GM11168 (cell line): ENCODE measurements at regions not wholly inside any gene's neighbourhood (a gene's known extent, or its start where the extent isn't known, plus 50 kb on each side); places are given as distances from the start of the nearest gene placed in this dataset.
"Not testable (repeated sequence)": the region's sequence is repeated elsewhere in the genome, so short reads cannot be mapped to it uniquely, and the experiment has no call there.

Experiments
- in situ Hi-C: fragments of 300-500 bp; cut with MboI; formaldehyde crosslinking; loops from one replicate; pipeline ENCODE4 v1.12.0; 2022; ENCODE audit warnings: low sequenced_read_pairs; ENCODE audit not compliant: unreplicated experiment

DNA sequence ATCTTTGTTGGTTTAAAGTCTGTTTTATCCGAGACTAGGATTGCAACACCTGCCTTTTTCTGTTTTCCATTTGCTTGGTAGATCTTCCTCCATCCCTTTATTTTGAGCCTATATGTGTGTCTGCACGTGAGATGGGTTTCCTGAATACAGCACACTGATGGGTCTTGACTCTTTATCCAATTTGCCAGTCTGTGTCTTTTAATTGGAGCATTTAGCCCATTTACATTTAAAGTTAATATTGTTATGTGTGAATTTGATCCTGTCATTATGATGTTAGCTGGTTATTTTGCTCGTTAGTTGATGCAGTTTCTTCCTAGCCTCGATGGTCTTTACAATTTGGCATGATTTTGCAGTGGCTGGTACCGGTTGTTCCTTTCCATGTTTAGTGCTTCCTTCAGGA lies 149.4 kb upstream of the MRPS22 start:
- in situ Hi-C loops = not testable (repeated sequence)

DNA sequence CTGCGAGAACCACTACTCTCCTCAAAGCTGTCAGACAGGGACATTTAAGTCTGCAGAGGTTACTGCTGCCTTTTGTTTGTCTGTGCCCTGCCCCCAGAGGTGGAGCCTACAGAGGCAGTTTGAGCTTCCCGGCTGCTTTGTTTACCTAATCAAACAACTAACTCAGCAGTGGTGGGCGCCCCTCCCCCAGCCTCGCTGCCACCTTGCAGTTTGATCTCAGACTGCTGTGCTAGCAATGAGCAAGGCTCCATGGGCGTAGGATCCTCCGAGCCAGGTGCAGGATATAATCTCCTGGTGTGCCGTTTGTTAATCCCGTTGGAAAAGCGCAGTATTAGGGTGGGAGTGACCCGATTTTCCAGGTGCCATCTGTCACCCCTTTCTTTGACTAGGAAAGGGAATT lies 147.7 kb upstream of the MRPS22 start:
- in situ Hi-C loops = not testable (repeated sequence)

DNA sequence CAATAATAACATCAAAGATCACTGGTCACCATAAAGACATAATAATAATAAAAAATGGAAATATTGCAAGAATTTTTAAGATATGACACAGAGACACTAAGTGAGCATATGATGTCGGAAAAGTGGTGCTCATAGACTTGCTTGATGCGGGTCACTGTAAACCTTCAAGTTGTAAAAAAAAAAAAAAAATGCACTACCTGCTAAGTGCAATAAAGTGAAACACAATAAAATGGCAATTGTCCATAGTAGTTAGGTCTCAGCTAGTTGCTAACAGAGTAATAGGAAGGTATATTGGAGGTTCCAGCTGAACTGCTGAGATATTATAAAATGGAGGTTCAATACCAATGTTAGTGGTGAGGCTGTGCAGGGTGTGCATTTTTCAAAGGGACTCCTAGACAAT lies 146.6 kb upstream of the MRPS22 start:
- in situ Hi-C loops = no loop called here

DNA sequence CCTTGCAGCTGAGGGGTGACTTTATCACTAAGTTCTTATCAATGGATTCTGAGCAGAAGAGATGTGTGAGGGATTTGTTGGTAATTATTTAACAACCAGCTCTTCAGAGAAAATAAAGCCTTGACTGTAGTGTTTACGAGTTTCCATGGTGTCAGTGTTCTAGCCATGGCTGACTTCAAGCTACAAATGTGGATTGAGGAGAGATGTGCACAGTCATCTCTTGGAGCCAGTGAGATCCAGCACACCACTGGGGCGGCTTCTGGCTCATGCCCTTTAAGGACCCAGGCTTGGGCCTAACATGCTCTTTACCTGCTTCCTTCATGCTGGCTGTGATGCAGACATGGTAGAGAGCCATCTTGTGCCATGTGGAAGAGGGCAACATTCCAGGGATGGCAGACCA lies 145.6 kb upstream of the MRPS22 start:
- in situ Hi-C loops = no loop called here

DNA sequence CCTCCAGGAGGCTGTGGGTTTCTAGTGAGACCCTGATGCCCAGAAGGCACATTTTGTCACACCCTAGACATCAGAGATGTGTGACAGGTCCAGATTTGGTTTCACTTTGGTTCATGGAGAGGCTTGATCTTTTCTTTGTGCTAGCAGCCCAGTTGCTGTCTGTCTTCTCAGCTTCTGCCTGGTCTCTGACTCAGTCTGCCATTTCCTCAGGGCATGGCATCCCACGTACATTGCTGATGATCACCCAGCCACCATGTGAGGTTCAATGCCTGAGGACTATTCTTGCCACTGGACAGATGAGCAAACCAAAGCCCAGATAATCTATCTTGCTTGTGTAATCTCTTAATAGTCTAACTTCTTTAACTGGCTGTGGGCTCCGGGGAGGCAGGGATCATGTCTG lies 144.9 kb upstream of the MRPS22 start:
- in situ Hi-C loops = no loop called here

DNA sequence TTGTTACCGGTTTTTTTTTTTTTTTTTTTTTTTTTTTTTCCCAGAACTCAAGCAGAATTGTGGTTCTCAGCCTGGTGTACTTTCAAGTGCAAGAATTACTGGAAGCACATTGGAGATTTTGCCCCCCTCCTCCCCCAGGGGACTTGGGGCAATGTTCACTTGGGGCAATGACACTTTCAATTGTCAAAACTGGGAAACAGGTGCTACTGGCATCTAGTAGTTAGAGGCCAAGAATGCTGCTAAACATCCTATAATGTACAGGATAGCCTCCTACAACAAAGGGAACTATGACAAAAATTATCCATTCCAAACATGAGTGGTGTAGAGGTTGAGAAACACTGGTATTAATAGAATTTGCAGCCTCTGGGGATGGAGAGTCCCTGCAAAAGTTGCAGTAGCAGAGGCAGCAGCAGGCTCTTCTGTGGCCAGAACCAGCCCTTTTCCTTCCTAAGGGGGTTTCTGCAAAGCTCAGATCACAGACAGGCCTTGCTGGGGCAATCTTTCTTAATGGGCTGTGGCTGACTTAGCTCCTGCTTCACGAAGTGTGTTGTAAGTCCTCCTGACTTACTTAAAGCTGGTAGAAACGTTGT lies 144.3 kb upstream of the MRPS22 start:
- in situ Hi-C loops = no loop called here

DNA sequence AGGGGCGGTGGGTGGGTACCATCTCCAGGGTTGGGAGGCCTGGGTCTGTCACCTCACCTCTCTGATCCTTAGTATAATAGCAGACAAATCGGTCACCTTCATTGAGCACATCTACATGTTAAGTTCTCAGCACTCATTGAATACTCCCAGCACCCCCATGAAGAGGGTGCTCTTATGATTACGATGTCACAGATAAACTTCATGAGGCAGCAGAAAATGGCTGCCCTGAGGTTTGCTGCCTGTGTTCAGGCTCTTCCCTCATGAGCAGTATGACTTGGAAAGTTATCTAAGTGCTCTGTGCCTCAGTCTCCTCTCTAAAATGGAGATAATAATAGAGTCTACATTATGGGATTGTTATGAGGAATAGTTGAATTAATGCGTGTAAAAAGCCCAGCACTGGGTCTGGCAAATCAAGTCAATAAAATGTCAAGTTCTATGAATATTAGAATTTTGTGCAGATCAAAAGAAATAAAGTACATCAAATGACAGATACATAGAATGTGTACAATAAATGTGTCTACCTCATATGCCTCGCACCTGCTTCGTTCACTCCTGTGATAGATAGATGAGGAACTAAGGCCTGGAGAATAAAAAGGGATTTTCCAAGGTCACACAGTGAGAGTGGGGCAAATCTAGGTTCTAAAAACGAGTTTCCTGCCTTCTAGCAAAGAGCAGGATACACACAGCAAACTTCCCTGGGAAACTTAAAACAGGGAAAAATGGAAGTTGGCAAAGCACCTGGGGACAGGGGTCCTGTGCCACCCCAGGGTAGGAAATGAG lies 142.2 kb upstream of the MRPS22 start:
- in situ Hi-C loops = no loop called here

DNA sequence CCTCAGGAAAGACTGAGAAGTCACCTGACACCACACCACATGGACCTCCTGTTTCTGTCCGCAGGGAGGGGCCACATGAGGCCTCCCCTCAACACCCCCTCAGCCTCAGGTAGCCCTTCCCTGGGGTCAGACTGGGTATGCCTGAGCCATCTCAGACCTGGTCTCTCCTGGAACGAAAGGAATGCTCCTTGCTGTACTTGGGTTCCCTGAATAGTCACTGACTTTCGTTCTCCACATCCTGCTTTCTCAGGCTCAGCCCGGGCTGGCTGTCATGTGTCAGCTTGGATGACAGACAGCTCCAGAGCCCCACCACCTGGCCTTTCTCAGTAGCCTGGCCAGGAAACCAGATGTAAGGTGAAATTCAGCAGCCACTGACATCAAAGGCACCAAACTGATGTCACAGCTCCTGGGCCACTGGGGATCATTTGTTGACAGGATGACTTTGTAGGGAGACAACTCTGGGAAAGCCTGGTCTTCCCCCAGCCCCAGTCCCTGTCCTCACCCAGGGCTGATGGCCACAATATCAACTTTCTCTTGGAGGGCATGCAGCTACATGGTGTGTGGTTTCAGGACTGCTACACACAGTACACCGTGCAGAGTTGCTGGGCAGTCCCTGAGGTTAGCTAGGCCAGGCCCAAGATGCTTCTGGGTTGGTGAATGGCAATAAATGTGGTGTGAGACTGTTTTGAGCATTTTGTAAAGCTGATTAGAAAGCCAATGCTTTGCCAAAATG lies 141.4 kb upstream of the MRPS22 start:
- in situ Hi-C loops = no loop called here

DNA sequence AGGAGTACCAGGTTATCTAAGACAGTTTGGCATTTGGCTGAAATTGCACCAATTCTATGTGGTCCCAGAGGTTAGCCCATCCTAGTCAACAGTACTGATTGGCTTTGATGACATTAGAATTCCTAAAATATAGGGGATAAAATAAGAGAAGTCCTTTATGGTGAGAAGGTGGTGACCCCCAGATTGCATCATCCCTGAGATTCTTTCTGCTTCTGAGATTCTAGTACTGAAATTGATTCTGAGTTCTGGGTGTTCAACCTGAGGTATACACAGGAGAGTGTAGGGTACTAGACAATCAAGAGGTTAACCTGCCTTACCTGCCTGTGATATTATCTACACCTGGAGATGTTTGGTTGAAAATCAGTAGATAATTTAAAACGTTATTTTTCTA lies 140.9 kb upstream of the MRPS22 start:
- in situ Hi-C loops = no loop called here

DNA sequence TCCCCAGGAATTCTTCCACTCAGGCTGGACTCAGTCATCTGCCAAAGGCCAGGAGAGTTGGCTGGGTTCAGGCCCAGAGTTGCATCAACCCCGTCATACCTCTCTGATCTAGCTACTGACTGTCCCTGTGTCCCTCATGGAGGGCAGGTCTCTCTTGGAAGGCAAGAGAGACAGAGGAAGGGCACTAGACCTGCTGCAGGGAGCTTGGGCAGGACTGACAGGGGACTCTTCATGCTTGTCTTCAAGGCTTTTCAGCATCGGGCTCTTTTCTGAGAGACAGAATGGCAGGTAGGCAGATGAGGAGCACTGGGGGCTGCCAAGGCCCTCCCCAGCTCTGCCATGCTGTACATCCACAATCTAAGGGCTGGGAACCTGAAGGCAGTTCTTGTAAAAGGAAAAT lies 140.1 kb upstream of the MRPS22 start:
- in situ Hi-C loops = no loop called here

DNA sequence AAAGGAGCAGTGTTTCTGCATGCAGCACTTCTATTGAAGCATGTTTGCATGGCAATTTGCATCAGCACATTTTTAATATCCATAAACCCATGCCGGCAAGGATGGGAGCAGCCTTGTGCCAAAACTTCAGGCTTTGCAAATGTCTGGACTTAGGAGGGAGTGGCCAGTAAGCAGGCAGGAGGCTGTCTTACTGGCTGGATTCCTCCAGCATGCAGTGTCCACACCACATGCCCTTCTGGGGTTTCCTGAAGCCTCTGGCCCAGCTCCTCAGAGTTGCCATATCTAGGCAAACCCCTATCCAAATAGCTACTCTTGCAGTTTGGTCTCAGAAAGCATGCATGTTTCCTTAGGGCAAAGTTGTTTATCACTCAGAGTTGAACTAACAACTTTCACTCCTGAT lies 139.1 kb upstream of the MRPS22 start:
- in situ Hi-C loops = no loop called here

DNA sequence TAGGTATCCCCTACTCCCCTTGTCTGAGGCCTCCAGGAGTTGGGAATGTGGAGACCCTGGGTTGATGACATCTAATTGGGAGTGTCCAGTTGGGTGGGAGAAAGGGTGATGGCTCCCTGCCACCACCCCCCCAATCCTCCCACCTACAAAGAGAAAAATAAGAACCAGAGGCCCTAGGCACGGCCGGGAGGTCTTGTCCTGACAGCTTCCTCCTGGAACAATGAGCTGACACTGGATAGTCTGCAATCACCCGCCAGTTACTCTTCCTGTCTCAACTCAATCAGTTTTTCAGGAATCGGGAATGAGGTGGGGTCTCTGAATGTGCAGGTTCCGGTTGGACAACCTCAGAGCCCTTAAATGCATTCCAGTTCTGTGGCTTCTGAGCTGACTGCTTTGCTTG lies 129.9 kb upstream of the MRPS22 start:
- in situ Hi-C loops = no loop called here

DNA sequence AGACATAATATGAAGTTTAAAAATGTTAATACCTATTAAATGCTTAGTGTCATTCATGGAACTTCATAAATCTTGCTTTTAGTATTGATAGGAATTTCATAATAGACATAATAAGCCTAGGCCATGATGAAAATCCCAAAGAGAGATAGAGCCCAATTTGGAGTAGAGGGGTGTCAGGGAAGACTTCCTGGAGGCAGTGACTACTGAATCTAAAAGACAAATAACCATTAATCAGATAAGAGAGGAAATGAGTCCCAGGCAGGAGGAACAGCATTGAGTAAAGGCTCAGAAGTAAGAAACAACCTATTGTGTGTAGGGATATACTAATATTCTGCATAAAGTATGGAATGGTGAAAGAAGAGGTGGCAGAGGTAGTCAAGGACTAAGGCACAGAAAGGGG lies 126.9 kb upstream of the MRPS22 start:
- in situ Hi-C loops = no loop called here

DNA sequence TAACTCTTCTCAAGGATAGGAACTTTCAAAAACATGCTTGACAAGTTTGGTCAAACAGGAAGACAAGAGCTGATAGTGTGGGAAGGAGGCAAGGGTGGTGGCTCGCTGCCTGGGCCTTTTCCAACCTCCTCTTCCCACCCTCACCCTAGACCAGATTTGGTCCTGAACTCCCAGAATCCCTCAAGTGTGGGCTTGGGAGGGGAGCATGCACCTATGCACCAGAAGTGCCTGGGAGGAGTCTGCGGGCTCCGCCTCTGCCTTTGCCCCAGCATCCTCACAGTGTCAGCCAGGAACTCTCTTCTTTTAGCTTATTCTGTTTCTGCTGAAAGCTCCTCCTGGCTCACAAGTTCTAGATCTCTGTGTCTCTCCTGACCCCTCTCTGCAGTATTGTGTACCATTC lies 126.2 kb upstream of the MRPS22 start:
- in situ Hi-C loops = no loop called here

DNA sequence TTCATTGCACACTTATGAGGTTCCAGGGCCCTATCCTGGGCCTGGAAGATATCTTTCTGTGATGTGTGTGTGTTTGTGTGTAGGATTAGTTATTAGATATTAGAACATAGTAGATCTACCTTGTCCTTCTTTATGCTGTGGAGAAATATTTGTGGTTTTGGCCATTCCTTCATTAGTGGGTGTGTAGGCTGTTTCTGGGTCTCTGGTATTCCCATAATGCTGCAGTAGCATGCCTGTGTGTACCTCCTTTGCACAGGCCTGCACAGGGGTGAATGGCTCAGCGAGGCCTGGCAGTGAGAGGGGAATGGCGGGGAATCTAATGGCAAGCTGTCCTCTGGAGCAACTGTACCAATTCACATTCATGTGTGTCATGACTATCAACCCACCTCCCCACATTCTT lies 125.8 kb upstream of the MRPS22 start:
- in situ Hi-C loops = no loop called here

DNA sequence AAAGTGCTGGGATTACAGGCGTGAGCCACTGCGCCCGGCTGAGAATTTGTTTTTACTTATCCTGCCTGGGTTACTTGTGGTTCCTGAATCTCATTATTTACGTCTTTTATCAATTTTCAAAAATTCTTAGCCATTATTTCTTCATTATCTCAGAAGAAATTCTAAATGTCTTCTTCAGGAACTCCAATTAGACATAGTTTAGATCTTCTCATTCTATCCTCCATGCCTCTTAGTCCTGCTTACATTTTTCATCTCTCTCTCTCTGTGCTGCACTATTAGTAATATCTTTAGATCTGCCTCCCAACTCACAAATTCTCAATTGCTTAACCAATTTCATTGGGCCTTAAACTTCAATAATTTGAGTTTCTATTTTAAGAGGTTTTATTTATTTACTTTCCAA lies 124.4 kb upstream of the MRPS22 start:
- in situ Hi-C loops = no loop called here

DNA sequence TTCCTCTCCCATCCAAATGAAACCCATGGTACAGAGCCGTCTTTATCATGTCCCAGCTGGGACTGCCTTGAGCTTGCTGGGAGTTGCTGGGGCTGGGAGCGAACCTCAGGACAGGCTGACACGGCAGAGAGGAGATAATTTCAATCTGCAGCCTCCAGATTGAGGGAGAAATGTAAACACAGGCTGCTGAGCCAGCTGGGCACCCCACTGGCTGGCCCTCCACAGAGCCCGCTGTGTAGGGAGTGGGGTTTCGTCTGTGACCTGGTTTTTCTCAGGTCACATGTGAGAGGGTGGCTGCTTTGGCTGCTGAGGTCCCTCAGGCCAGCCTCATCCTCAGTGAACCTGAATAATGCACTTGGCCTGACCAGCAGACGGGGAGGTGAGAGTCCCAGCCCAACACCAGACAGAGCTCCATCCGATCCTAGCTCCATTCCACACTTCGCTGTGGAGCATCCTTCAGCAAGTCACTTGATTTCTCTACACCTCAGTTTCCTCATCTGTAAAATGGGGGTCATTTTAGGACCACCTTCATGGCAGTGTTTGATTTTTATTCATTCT lies 121.6 kb upstream of the MRPS22 start:
- in situ Hi-C loops = no loop called here

DNA sequence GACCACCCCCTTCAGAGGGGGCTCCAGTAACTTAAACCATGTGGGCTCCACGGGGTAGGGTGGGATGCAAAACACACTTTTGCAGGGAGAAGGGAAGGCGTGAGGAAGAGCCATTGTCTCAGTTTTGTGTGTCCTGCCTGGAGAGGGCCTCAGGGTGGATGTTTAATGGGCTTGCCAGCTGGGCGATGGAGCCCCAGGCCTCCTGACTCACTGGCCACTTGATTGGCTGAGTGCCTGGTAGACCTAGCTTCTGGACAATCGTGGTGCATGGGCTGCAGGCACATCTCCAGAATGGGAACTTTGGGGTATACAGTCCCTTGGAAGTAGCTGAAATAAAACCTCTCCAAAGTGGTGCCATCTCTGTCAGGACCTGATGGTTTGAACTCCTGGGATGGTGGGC lies 118.3 kb upstream of the MRPS22 start:
- in situ Hi-C loops = no loop called here

DNA sequence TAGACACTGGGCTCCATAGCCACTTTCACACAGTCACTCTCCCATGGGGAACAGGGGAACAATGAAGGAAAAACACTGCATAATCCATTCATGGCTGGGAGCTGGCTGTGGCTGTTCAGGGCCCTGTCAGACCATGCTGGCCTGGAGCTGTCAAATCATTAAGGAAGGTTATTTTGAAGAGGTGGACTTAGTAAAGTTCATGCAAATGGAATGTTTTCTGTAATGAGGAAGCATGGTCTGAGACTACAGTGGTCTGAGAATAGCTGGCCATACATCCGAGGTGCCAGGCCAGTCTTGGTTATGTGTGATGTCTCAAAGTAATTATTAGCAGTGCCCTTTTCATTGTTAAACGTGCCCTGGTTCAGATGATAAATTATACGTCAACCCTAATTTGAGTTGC lies 117.1 kb upstream of the MRPS22 start:
- in situ Hi-C loops = no loop called here

DNA sequence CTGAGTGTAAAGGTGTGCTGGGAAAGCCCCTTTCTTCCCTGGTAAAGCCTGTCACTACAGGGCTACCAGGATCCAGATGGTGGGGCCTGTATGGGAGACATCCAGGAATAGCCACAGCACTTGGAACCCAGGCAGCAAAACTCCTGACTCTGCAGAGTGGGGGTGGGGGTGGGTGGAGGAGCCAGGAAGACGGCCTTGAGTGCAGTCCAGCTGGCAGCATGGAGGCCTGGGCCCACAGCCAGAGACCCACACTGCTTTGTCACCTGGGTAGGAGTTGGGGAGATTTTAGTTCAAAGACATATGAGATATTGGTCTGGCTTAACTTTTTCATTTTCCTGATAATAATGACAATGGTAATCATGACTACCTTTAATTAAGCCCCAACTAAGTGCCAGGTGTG lies 116.7 kb upstream of the MRPS22 start:
- in situ Hi-C loops = no loop called here

DNA sequence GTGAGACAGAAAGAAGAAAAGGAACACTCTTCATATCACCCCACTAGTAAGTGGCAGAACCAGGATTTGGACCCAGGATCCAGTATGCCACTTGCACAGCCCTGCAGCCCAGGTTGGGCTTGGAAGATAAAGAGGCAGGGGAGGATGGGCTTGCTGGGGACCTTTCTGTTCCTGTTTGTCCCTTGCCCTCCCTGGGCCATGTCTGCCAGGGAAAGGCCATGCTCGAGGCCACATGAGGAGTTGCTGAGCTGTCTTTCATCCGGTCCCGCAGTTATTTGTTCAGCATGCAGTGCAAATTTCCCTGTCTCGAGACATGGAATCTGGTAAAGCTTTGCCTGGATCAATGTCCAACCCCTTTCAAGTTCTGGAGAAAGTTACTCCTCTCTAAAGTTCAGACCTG lies 116.0 kb upstream of the MRPS22 start:
- in situ Hi-C loops = no loop called here
